ENCODE measurements at regions not wholly inside any gene's neighbourhood (a gene's known extent, or its start where the extent isn't known, plus 50 kb on each side); places are given as distances from the start of the nearest gene placed in this dataset.
"Not testable (repeated sequence)": the region's sequence is repeated elsewhere in the genome, so short reads cannot be mapped to it uniquely, and the experiment has no call there.

DNA sequence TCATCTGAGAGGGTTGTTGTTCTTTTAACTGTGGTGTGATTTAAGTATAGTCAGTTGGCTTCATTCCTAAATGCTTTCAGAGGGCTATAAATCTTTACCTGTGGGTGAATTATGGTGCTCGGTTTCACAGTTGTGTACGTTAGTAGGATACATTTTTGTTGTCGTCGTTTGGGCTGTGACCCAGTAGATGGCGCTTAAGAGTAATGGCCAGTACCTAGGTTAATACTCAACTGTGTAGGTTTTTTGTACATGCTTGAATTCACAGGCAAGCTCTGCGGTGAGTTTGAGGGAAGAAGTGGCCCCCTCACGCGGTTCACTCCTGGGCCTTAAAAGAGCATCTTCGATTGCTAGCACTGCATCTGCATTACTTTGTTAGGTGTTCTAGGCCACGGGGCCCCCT, 571.7 kb upstream of the TGIF2LX start:
- peak; percentile 1 for DNase-seq (ENCODE audit: low spot score)

DNA sequence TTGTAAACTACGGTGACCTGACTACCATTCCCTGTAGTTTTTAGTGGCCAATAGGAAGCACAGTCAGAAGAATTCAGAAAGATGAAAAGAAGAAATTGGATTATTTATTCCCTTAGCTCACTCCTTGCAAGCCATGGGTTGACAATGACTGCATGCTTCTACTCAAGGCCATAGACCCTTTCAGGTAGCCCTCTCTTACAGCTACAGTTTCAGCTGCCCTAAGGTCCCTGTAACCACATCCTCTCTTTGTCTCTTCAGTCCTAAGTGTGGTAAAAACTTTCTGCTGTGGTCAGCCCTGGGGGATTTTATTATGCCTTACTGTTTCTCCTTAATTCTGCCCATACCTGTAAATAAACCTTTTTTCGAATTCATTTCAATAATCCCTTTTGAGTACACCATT, 551.8 kb upstream of the TGIF2LX start:
- DNase-seq (ENCODE audit: low spot score) = not testable (repeated sequence)

DNA sequence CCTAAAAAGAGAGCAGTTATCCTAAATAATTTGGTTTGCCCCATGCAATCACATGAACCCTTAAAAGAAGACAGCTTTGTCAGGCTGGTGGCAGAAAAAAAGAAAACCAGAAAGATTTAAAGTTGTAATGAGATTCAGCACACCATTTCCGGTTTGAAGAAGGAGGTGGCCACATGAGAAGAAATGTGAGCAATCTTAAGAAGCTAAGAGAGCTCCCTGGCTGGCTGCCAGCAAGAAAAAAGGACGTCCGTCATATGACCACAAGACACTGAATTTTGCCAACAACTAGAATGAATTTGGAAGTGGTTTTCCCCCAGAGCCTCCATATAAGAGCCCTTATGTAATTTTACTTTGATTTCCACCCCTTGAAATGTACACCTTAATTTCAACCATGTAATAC, 528.7 kb upstream of the TGIF2LX start:
- DNase-seq (ENCODE audit: low spot score) = not testable (repeated sequence)

DNA sequence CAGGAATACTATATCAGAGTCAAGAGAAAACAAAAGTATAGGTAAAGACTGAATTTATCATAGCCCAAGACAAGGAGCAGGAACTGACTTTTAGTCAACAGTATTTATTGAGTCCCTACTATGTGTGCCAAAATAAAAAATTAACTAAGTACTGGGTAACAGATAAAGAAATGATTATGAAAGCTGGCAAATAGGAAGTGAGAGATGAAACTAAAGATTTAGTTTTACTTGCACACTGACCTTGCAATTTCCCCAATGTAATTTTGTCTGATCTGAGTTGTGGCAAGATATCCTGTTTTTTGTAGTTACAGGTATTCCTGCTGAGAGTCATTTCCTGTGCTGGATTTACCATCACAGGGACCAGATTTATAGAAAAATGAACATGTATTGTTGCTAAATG, 518.9 kb upstream of the TGIF2LX start:
- DNase-seq (ENCODE audit: low spot score) = not testable (repeated sequence)

DNA sequence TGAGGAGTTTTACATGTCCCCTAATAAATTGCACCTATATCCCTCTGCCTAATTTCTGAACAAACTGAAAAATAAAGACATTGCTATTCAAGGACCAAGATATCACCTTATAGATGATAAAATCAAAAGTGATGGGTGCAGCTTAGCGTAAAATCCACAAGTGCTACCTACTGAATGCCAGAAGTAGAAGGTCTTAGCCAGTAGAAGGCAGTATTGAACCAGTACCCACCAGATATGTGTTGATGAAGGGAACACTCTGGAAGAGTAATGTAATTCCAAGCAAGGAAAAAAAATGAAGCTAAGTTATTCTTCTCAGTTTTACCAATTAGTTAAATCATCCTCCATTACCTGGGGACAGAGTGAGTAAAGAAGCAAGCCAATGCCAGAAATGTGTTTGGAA, 516.6 kb upstream of the TGIF2LX start:
- not testable (repeated sequence) for DNase-seq (ENCODE audit: low spot score)

DNA sequence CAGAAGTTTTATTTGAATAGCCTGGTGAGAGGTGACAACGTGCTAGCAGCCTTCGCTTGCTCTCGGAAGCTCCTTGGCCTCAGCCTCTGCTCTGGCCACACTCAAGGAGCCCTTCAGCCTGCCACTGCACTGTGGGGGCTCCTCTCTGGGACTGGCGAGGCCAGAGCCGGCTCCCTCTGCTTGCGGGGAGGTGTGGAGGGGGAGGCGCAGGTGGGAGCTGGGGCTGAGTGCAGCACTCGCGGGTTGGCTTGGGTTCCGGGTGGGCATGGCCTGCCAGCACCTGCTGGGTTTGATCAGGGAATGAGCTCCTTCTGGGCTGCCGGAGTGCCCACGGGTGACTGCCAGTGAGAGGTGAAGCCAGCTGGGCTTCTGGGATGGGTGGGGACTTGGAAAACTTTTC, 504.8 kb upstream of the TGIF2LX start:
- not testable (repeated sequence) for DNase-seq (ENCODE audit: low spot score)

DNA sequence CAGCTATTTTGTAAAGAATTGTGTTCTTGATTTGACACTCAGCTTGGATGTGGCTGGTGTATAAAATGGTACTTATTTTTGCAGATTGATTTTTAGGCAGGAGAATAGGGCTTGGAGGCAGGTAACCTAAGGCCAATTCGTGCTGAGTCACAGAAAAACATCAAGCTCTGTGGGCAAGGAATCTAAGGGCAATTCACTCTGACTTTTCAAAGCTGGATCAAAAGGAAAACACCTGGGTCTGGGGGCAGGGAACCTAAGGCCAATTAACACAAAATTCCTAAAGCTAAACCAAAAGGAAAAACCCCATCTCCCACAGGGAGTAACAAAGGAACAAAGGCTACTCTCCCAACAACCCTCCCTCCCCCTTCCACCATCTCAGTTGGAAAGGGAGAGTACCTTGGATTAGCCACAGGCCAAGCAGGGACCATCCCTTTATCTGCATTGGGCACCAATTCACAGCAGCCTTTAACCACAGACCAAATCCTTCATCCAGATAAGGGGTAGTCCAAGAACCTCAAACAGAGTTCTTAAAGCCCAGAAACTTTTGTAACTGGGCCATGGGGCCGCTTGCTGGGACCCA, 489.0 kb upstream of the TGIF2LX start:
- not testable (repeated sequence) for DNase-seq (ENCODE audit: low spot score)
